HL-60 (cell line): ENCODE measurements at regions not wholly inside any gene's neighbourhood (a gene's known extent, or its start where the extent isn't known, plus 50 kb on each side); places are given as distances from the start of the nearest gene placed in this dataset.

ENCODE experiments used
- DNase-seq, 2 experiments: peaks; one replicate each; pipeline ENCODE4 v3.0.0-alpha.2; 2010 to 2020; ENCODE audit warnings: low read depth in 1 of 2, low spot score in 1 of 2
- H3K27ac ChIP-seq: fragments of 250-450 bp; sonication (Bioruptor Pico); replicated peaks from 2 replicates; pipeline ENCODE4 v1.5.1; 2020; ENCODE audit warnings: mild to moderate bottlenecking, moderate library complexity
- H3K27me3 ChIP-seq: fragments of 250-450 bp; sonication (Bioruptor Pico); 2 replicates; pipeline ENCODE4 v1.5.1; 2021; ENCODE audit warnings: mild to moderate bottlenecking, moderate library complexity; ENCODE audit not compliant: insufficient read depth, poor library complexity, severe bottlenecking
- H3K4me3 ChIP-seq: replicated peaks from 2 replicates; pipeline ENCODE4 v1.5.1; 2011; ENCODE audit warnings: mild to moderate bottlenecking, control low read depth, low read length; ENCODE audit not compliant: insufficient read depth
- CTCF ChIP-seq: IDR thresholded peaks from one replicate; pipeline ENCODE4 v1.5.1; 2011; ENCODE audit warnings: low read length, control low read depth, inconsistent platforms; ENCODE audit not compliant: insufficient read depth
- GABPA ChIP-seq: IDR thresholded peaks from 2 replicates; pipeline ENCODE4 v1.6.1; 2012; ENCODE audit warnings: low read depth
- POLR2AphosphoS5 ChIP-seq: IDR thresholded peaks from 2 replicates; pipeline ENCODE4 v1.6.1; 2012; ENCODE audit warnings: low read depth
- REST ChIP-seq: IDR thresholded peaks from 2 replicates; pipeline ENCODE4 v1.6.1; 2012; ENCODE audit warnings: low read depth; ENCODE audit not compliant: insufficient replicate concordance
- SPI1 ChIP-seq: IDR thresholded peaks from 2 replicates; pipeline ENCODE4 v1.6.1; 2012; ENCODE audit warnings: low read depth, mild to moderate bottlenecking, borderline replicate concordance

DNA sequence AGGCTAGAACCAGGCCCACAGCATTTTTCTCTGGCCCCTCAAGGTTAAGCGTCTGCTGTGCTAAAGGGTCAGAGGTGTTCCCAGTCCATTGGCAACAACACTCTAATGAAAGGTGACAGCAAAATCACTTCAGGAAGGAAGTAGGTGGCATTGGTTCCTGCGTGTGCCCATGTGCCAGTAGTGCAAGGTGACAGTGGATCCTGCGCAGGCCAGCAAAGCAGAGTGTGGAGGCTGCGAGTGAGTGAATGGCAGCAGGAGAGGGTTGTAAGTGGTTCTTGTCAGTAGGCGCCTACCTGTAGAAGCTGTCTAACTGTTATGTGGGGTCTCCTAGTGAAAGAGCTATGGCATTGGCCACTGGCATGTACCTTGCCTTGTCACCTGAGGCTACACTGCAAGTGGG lies 898.2 kb upstream of the TYRP1 start:
- no peaks in the 10 kb centered on the region for H3K27me3 ChIP-seq
- no peak overlapping the region for H3K4me3 ChIP-seq
- no peak for DNase-seq
- no peak overlapping the region for H3K27ac ChIP-seq
- no peak for TF ChIP-seq CTCF
- TF ChIP-seq GABPA = no peak
- TF ChIP-seq REST = no peak
- TF ChIP-seq POLR2AphosphoS5 = no peak
- TF ChIP-seq SPI1 = no peak

- H3K4me3 ChIP-seq = no peak overlapping the region
- H3K27ac ChIP-seq = no peak overlapping the region
- H3K27me3 ChIP-seq = no peaks in the 10 kb centered on the region
- no peak for DNase-seq
- TF ChIP-seq POLR2AphosphoS5 = no peak
- no peak for TF ChIP-seq SPI1
- TF ChIP-seq REST = no peak
- TF ChIP-seq CTCF = no peak
These were observed 887.2 kb upstream of the TYRP1 start for GRCh38 chr9:11805969-11806368.

DNA sequence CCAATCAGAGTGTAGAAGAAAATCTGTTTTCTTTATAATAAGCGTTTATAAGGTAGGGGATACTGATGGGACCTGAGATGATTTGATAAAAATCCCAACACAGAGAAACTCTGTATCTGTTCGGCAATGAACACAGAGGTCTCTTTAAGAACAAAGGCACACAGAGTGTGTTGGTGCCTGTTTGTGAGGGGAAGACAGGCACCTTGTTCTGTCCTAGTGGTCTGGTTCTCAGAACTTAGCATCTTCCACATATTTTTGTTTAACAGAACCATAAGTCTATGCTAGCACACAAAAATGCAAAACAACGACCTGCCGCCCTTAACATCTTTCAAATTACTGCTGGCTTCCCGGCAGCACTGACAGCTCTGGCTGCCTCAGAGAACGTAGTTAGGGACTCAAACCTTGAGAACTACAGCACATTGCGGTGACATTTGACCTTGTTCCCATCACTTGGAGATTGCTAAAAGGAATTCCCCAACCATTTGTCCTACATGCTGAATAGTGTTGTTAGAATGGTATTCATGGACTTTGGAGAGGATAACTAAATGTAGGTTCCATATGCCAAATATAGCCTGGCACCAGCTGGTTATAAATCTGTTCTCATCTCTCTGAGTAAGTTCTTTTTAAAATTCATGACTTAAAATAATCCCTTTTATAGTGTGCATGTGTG lies 871.7 kb upstream of the TYRP1 start:
- TF ChIP-seq SPI1 (no peak), POLR2AphosphoS5 (no peak), REST (no peak)
- H3K4me3 ChIP-seq = no peak overlapping the region
- no peaks in the 10 kb centered on the region for H3K27me3 ChIP-seq
- no peak for DNase-seq
- no peak overlapping the region for H3K27ac ChIP-seq
